ENCODE measurements at regions not wholly inside any gene's neighbourhood (a gene's known extent, or its start where the extent isn't known, plus 50 kb on each side); places are given as distances from the start of the nearest gene placed in this dataset.

DNA sequence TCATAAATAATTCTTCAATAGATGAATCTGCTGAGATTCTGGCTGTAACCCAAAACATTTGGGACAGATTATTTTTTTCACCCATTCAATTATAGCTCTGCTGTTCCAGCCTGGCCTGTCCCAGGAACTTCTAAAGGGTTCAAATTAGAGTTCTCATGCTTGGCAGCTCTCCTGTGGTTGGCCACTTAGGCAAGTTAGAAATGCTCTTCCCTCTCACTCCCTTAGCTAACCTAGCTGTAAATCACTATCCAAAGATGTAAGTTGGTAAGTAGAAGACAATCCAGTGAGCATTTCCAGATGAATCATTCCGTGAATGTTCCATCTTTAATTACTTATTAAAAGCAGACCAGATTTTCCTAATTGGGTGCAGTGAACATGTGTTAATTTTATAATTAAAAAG lies 760.4 kb upstream of the TBX3 start:
- Histone ChIP-seq H3K4me2 (ENCODE audit: low read length) (no peak overlapping the region), H3K36me3 (ENCODE audit: insufficient read depth, low read length) (no peaks in the 10 kb centered on the region), H2AFZ (ENCODE audit: low read depth, low read length) (no peak overlapping the region), H3K4me3 (ENCODE audit: low read length) (no peak overlapping the region), H3K9me2 (ENCODE audit: insufficient read depth, low read length) (no peaks in the 10 kb centered on the region), H4K20me1 (ENCODE audit: insufficient read depth) (no peaks in the 10 kb centered on the region), H3F3A (ENCODE audit: insufficient read depth, low read length, poor library complexity, severe bottlenecking) (no peaks in the 10 kb centered on the region), H3K79me2 (replicated peaks; ENCODE audit: insufficient read depth, low read length) (no peaks in the 10 kb centered on the region), H3K27ac (ENCODE audit: low read length) (no peak overlapping the region), H3K27me3 (ENCODE audit: insufficient read depth, low read depth, low read length) (no peaks in the 10 kb centered on the region), H3K9ac (ENCODE audit: low read length) (no peak overlapping the region), H3K9me3 (ENCODE audit: low read length) (no peaks in the 10 kb centered on the region)
- TF ChIP-seq EP300 (conservative IDR thresholded peaks at IDR 0.05; ENCODE audit: poor library complexity, severe bottlenecking) (no peak), EZH2 (IDR thresholded peaks at IDR 0.05; ENCODE audit: borderline replicate concordance, insufficient read depth, low read length, poor library complexity, severe bottlenecking) (no peak), MXI1 (conservative IDR thresholded peaks at IDR 0.05; ENCODE audit: poor library complexity, severe bottlenecking) (no peak), CTCF (IDR thresholded peaks at IDR 0.05; ENCODE audit: poor library complexity, severe bottlenecking) (no peak), POLR2AphosphoS5 (IDR thresholded peaks at IDR 0.05) (no peak), RAD21 (conservative IDR thresholded peaks at IDR 0.05) (no peak)
- TF ChIP-seq, protein P1, sequence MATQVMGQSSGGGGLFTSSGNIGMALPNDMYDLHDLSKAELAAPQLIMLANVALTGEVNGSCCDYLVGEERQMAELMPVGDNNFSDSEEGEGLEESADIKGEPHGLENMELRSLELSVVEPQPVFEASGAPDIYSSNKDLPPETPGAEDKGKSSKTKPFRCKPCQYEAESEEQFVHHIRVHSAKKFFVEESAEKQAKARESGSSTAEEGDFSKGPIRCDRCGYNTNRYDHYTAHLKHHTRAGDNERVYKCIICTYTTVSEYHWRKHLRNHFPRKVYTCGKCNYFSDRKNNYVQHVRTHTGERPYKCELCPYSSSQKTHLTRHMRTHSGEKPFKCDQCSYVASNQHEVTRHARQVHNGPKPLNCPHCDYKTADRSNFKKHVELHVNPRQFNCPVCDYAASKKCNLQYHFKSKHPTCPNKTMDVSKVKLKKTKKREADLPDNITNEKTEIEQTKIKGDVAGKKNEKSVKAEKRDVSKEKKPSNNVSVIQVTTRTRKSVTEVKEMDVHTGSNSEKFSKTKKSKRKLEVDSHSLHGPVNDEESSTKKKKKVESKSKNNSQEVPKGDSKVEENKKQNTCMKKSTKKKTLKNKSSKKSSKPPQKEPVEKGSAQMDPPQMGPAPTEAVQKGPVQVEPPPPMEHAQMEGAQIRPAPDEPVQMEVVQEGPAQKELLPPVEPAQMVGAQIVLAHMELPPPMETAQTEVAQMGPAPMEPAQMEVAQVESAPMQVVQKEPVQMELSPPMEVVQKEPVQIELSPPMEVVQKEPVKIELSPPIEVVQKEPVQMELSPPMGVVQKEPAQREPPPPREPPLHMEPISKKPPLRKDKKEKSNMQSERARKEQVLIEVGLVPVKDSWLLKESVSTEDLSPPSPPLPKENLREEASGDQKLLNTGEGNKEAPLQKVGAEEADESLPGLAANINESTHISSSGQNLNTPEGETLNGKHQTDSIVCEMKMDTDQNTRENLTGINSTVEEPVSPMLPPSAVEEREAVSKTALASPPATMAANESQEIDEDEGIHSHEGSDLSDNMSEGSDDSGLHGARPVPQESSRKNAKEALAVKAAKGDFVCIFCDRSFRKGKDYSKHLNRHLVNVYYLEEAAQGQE (IDR thresholded peaks at IDR 0.05; ENCODE audit: borderline replicate concordance), result no peak

- no peak for TF ChIP-seq POLR2AphosphoS5 (IDR thresholded peaks at IDR 0.05)
- TF ChIP-seq RAD21 (conservative IDR thresholded peaks at IDR 0.05), result no peak
- no peak for TF ChIP-seq MXI1 (conservative IDR thresholded peaks at IDR 0.05; ENCODE audit: poor library complexity, severe bottlenecking)
- no peak for TF ChIP-seq EZH2 (IDR thresholded peaks at IDR 0.05; ENCODE audit: borderline replicate concordance, insufficient read depth, low read length, poor library complexity, severe bottlenecking)
- no peak for TF ChIP-seq TAF1 (IDR thresholded peaks at IDR 0.05; ENCODE audit: low read depth)
- TF ChIP-seq CTCF (IDR thresholded peaks at IDR 0.05; ENCODE audit: poor library complexity, severe bottlenecking), result no peak
- TF ChIP-seq, protein P1 (IDR thresholded peaks at IDR 0.05; ENCODE audit: borderline replicate concordance), result no peak
- no peak for TF ChIP-seq SMC3 (conservative IDR thresholded peaks at IDR 0.05; ENCODE audit: poor library complexity)
- TF ChIP-seq EP300 (conservative IDR thresholded peaks at IDR 0.05; ENCODE audit: poor library complexity, severe bottlenecking), result no peak
- Histone ChIP-seq H3K79me2 (replicated peaks; ENCODE audit: insufficient read depth, low read length) (no peaks in the 10 kb centered on the region), H3K4me2 (ENCODE audit: low read length) (no peak overlapping the region), H3K9me3 (ENCODE audit: low read length) (no peaks in the 10 kb centered on the region), H4K20me1 (ENCODE audit: insufficient read depth) (no peaks in the 10 kb centered on the region), H3K36me3 (ENCODE audit: insufficient read depth, low read length) (no peaks in the 10 kb centered on the region), H2AFZ (ENCODE audit: low read depth, low read length) (no peak overlapping the region), H3K27me3 (ENCODE audit: insufficient read depth, low read depth, low read length) (no peaks in the 10 kb centered on the region), H3K9ac (ENCODE audit: low read length) (no peak overlapping the region), H3K27ac (ENCODE audit: low read length) (no peak overlapping the region), H3K4me3 (ENCODE audit: low read length) (no peak overlapping the region), H3F3A (ENCODE audit: insufficient read depth, low read length, poor library complexity, severe bottlenecking) (no peaks in the 10 kb centered on the region), H3K9me2 (ENCODE audit: insufficient read depth, low read length) (no peaks in the 10 kb centered on the region)
These were observed 759.5 kb upstream of the TBX3 start for GRCh38 chr12:115443351-115443938.
